GM19324 (cell line): ENCODE measurements at regions not wholly inside any gene's neighbourhood (a gene's known extent, or its start where the extent isn't known, plus 50 kb on each side); places are given as distances from the start of the nearest gene placed in this dataset.
"Not testable (repeated sequence)": the region's sequence is repeated elsewhere in the genome, so short reads cannot be mapped to it uniquely, and the experiment has no call there.

Experiments
- ATAC-seq: cut with Tn5 transposase; IDR thresholded peaks from one replicate; pipeline ENCODE4 v1.9.1; 2021; ENCODE audit warnings: mild to moderate bottlenecking, moderate library complexity; ENCODE audit not compliant: unreplicated experiment, low FRiP score

- no peak for ATAC-seq
Measured at GRCh38 chr3:181610083-181610972, 101.4 kb upstream of the SOX2 start.

GRCh38 chr3:181609030-181609767 is 102.5 kb upstream of the SOX2 start:
- ATAC-seq, result no peak

GRCh38 chr3:181604267-181604666 is 107.5 kb upstream of the SOX2 start:
- ATAC-seq, result no peak

- no peak for ATAC-seq
Measured at GRCh38 chr3:181596126-181596525, 115.6 kb upstream of the SOX2 start.

- not testable (repeated sequence) for ATAC-seq
Measured at GRCh38 chr3:181590939-181591338, 120.8 kb upstream of the SOX2 start.

GRCh38 chr3:181582619-181583018 is 129.1 kb upstream of the SOX2 start:
- no peak for ATAC-seq

- ATAC-seq, result no peak
Measured at GRCh38 chr3:181581656-181582055, 130.1 kb upstream of the SOX2 start.

- no peak for ATAC-seq
Measured at GRCh38 chr3:181578743-181579142, 133.0 kb upstream of the SOX2 start.

GRCh38 chr3:181572432-181572831 is 139.3 kb upstream of the SOX2 start:
- ATAC-seq, result no peak

- ATAC-seq, result no peak
Measured at GRCh38 chr3:181570472-181570871, 141.3 kb upstream of the SOX2 start.

- no peak for ATAC-seq
Measured at GRCh38 chr3:181569356-181569940, 142.3 kb upstream of the SOX2 start.

GRCh38 chr3:181568693-181569092 is 143.0 kb upstream of the SOX2 start:
- no peak for ATAC-seq

GRCh38 chr3:181568248-181568647 is 143.5 kb upstream of the SOX2 start:
- no peak for ATAC-seq

- no peak for ATAC-seq
Measured at GRCh38 chr3:181567311-181568075, 144.2 kb upstream of the SOX2 start.

- ATAC-seq, result no peak
Measured at GRCh38 chr3:181565416-181565815, 146.3 kb upstream of the SOX2 start.

- no peak for ATAC-seq
Measured at GRCh38 chr3:181564222-181564621, 147.5 kb upstream of the SOX2 start.

GRCh38 chr3:181561139-181562031 is 150.3 kb upstream of the SOX2 start:
- ATAC-seq, result no peak

GRCh38 chr3:181558870-181559269 is 152.9 kb upstream of the SOX2 start:
- no peak for ATAC-seq

- no peak for ATAC-seq
Measured at GRCh38 chr3:181555681-181556080, 156.0 kb upstream of the SOX2 start.
